ENCODE measurements at regions not wholly inside any gene's neighbourhood (a gene's known extent, or its start where the extent isn't known, plus 50 kb on each side); places are given as distances from the start of the nearest gene placed in this dataset.

GRCh38 chr14:40164083-40164482 lies 731.9 kb upstream of the FBXO33 start:
- TF ChIP-seq POLR2A (IDR thresholded peaks at IDR 0.05) = no peak
- TF ChIP-seq CTCF (IDR thresholded peaks at IDR 0.05) = no peak
